ENCODE measurements at regions not wholly inside any gene's neighbourhood (a gene's known extent, or its start where the extent isn't known, plus 50 kb on each side); places are given as distances from the start of the nearest gene placed in this dataset.

- H4K20me1 ChIP-seq (ENCODE audit: insufficient read depth, low read length) = no peaks in the 10 kb centered on the region
- no peaks in the 10 kb centered on the region for H3K36me3 ChIP-seq (replicated peaks in 1 of 2; ENCODE audit: control insufficient read depth in 1 of 2, insufficient read depth in 2 of 2, low read length in 2 of 2)
- no peaks in the 10 kb centered on the region for H3K4me1 ChIP-seq (ENCODE audit: insufficient read depth, low read length)
- no peak overlapping the region for H2AFZ ChIP-seq (ENCODE audit: low read length)
- no TSS peak for BruUV-seq (replicated peaks)
- no peak overlapping the region for H3K27ac ChIP-seq (ENCODE audit: extremely low read length, insufficient read depth, low read length)
- no peak overlapping the region for H3K9ac ChIP-seq (ENCODE audit: insufficient read depth, low read depth, low read length)
- H3K9me3 ChIP-seq (ENCODE audit: low read length) = no peaks in the 10 kb centered on the region
- intact Hi-C loops (cut with micrococcal nuclease; ENCODE audit: unreplicated experiment) (no loop called here), in situ Hi-C loops (cut with HindIII; ENCODE audit: extremely low pct_ligation_motif_present, low pct_unique_long_range_greater_than_20kb) (loop anchor here (25.0 kb wide), 1 partner anchor 292 kb away; no protein-coding TSS in a partner anchor)
- POLR2A ChIA-PET = no interaction called here
- no peak overlapping the region for H3K4me3 ChIP-seq (replicated peaks in 1 of 3; ENCODE audit: insufficient read depth in 1 of 3, low read depth in 2 of 3, low read length in 3 of 3)
- ATAC-seq (peak; percentile 36), DNase-seq (ENCODE audit: low spot score) (no peak), FAIRE-seq (no peak)
- CTCF ChIA-PET (ENCODE audit: low intra/inter-chr PET ratio, low total read pairs) = no interaction called here
- no peaks in the 10 kb centered on the region for H3K27me3 ChIP-seq (ENCODE audit: control insufficient read depth in 1 of 2, insufficient read depth in 2 of 2, low read length in 2 of 2)
- no peak for TF ChIP-seq DNMT1 (CRISPR knock-in tag; IDR thresholded peaks at IDR 0.05)
- H3K4me2 ChIP-seq (ENCODE audit: low read depth, low read length) = no peak overlapping the region
- H3K79me2 ChIP-seq (ENCODE audit: insufficient read depth, low read length) = no peaks in the 10 kb centered on the region
- 4% methylated on average over 7 of the region's 7 CpGs for WGBS (ENCODE audit: low lambda C conversion rate)
Observed at GRCh38 chr14:38003746-38004609, 203.7 kb upstream of the SSTR1 start.

DNA sequence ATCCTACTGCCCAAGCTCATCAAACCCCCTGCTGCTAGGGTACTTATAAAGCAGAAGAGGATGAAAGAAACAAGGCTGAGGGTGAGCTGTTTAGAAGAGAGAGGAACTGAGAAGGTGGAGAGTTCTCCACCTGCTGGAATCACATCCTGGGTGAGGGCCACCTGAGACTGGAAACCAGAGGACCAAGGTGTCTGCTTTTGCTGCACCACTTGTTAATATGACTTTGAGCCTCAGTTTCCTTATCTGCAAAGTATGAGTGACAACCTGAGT lies 203.2 kb upstream of the SSTR1 start:
- no peak overlapping the region for H2AFZ ChIP-seq (ENCODE audit: low read length)
- DNase-seq (ENCODE audit: low spot score) = no peak
- no peaks in the 10 kb centered on the region for H3K79me2 ChIP-seq (ENCODE audit: insufficient read depth, low read length)
- peak; percentile 32; the same call in 2 of the 3 replicates for ATAC-seq
- H3K27ac ChIP-seq (ENCODE audit: extremely low read length, insufficient read depth, low read length) = no peak overlapping the region
- no peaks in the 10 kb centered on the region for H4K20me1 ChIP-seq (ENCODE audit: insufficient read depth, low read length)
- BruUV-seq (replicated peaks) = no TSS peak
- no peak overlapping the region for H3K9ac ChIP-seq (ENCODE audit: insufficient read depth, low read depth, low read length)
- H3K36me3 ChIP-seq (replicated peaks in 1 of 2; ENCODE audit: control insufficient read depth in 1 of 2, insufficient read depth in 2 of 2, low read length in 2 of 2) = no peaks in the 10 kb centered on the region
- no peak overlapping the region for H3K4me2 ChIP-seq (ENCODE audit: low read depth, low read length)
- CTCF ChIA-PET (ENCODE audit: low intra/inter-chr PET ratio, low total read pairs) = no interaction called here
- intact Hi-C loops (cut with micrococcal nuclease; ENCODE audit: unreplicated experiment) (no loop called here), in situ Hi-C loops (cut with HindIII; ENCODE audit: extremely low pct_ligation_motif_present, low pct_unique_long_range_greater_than_20kb) (loop anchor here (25.0 kb wide), 1 partner anchor 292 kb away; no protein-coding TSS in a partner anchor)
- H3K4me3 ChIP-seq (replicated peaks in 1 of 3; ENCODE audit: insufficient read depth in 1 of 3, low read depth in 2 of 3, low read length in 3 of 3) = no peak overlapping the region
- POLR2A ChIA-PET = no interaction called here
- H3K4me1 ChIP-seq (ENCODE audit: insufficient read depth, low read length) = no peaks in the 10 kb centered on the region
- no peaks in the 10 kb centered on the region for H3K27me3 ChIP-seq (ENCODE audit: control insufficient read depth in 1 of 2, insufficient read depth in 2 of 2, low read length in 2 of 2)
- H3K9me3 ChIP-seq (ENCODE audit: low read length) = no peaks in the 10 kb centered on the region
- FAIRE-seq = no peak
- TF ChIP-seq RBM22 (optimal IDR thresholded peaks at IDR 0.05; ENCODE audit: low read length) = no peak
- TF ChIP-seq ZBTB1 (CRISPR knock-in tag; IDR thresholded peaks at IDR 0.05; ENCODE audit: borderline replicate concordance) = no peak
- no peak for TF ChIP-seq XBP1 (CRISPR knock-in tag; IDR thresholded peaks at IDR 0.05)
- no peak for TF ChIP-seq ATF3 (CRISPR knock-in tag; IDR thresholded peaks at IDR 0.05)
- TF ChIP-seq, protein P1, sequence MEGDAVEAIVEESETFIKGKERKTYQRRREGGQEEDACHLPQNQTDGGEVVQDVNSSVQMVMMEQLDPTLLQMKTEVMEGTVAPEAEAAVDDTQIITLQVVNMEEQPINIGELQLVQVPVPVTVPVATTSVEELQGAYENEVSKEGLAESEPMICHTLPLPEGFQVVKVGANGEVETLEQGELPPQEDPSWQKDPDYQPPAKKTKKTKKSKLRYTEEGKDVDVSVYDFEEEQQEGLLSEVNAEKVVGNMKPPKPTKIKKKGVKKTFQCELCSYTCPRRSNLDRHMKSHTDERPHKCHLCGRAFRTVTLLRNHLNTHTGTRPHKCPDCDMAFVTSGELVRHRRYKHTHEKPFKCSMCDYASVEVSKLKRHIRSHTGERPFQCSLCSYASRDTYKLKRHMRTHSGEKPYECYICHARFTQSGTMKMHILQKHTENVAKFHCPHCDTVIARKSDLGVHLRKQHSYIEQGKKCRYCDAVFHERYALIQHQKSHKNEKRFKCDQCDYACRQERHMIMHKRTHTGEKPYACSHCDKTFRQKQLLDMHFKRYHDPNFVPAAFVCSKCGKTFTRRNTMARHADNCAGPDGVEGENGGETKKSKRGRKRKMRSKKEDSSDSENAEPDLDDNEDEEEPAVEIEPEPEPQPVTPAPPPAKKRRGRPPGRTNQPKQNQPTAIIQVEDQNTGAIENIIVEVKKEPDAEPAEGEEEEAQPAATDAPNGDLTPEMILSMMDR (CRISPR knock-in tag; IDR thresholded peaks at IDR 0.05) = no peak
- TF ChIP-seq MTA1 (CRISPR knock-in tag; IDR thresholded peaks at IDR 0.05; ENCODE audit: borderline replicate concordance) = no peak
- TF ChIP-seq ZFP36L2 (CRISPR knock-in tag; IDR thresholded peaks at IDR 0.05) = no peak
- no peak for TF ChIP-seq FOXO4 (CRISPR knock-in tag; conservative IDR thresholded peaks at IDR 0.05)
- no peak for TF ChIP-seq E2F1 (CRISPR knock-in tag; IDR thresholded peaks at IDR 0.05)
- no peak for TF ChIP-seq ATRX (CRISPR knock-in tag; IDR thresholded peaks at IDR 0.05; ENCODE audit: borderline replicate concordance)
- no peak for TF ChIP-seq FOXA1 (IDR thresholded peaks at IDR 0.05)
- no peak for TF ChIP-seq FOXA1 (CRISPR knock-in tag; IDR thresholded peaks at IDR 0.05)
